ENCODE measurements at regions not wholly inside any gene's neighbourhood (a gene's known extent, or its start where the extent isn't known, plus 50 kb on each side); places are given as distances from the start of the nearest gene placed in this dataset.
A peak's percentile ranks its signal among the peaks of the same experiment; 100 is the strongest.
"Not testable (repeated sequence)": the region's sequence is repeated elsewhere in the genome, so short reads cannot be mapped to it uniquely, and the experiment has no call there.

DNA sequence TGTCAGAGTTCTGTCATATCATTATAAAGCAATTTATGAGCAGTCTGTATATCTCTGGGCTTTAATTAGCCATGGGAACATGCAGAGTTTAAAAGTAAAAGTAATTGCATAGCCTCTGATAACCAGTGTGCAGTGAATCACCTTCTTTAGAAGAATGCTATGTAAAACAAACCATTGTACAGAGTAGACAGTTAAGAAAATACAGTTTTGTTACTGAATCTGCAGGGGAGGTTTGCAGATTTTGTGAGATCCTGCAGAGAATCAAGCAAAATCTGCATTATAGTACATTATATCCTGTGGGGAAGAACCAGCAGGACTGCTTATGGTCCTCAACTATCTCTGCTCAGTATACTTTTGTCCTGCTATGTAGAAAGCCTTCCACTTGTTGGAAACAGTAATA lies 396.2 kb upstream of the NAALADL2 start:
- no peak for DNase-seq

DNA sequence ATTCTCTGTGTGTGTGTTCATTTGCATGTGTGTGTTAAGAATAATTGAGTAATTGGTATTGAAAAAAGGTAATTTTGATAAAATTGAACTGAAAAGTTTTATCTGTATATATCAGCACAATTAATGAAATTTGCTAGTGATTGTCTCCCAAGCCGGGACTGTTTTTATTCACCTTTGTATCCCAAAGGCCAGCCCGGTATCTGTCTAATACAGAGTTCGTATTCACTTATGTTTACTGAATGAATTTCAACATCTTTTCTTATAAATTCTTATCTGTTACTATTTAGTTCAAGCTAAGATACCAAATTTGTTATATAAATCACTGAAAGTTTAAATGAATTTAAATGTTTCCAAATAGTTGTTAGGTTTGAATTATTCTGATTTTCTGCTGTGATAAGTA lies 394.0 kb upstream of the NAALADL2 start:
- DNase-seq: no peak

DNA sequence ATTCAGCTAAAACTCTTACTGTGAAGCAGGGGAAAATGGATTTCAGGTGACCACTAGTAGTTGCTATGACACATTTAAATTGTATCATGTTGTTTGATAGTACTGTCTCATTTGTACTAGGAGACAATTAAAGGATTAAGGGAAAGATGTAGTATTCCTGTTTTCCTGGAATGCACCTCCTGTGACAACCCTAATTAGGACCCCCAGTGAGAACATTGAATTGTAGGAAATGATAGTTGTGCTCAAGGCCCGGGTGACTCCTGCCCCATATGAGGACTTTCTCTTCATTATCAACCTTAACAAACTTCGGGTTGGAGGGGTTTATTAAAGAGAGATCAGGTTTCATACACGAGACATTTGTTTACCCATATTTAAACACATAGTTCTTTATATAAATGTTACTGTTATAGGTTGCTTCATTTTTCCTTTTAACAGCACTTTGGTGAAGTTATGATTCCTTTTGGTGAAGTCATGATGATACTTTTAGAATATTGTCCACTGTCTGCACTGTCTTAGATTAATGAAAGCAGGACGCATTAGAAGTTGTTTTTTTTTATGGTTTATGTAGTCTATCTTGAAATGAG lies 392.6 kb upstream of the NAALADL2 start:
- no peak for DNase-seq

DNA sequence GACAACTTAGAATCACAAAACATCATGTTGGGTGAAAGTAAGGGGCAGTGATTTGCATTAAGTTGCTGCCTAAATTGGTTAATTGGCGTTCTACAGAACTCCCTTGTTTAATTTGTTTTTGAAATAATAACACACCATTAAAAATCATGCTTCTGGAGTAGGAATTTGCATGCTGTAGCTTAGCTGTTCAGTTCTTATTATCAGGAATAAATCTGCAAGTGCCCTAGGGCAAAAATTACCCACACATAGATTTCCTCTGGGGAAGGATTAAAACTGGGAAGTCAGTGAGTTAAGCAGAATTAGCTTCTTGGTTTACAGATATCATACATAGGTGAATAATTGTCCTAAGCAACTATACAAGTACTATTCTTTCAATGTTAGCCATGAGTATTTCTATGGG lies 381.6 kb upstream of the NAALADL2 start:
- no peak for DNase-seq

DNA sequence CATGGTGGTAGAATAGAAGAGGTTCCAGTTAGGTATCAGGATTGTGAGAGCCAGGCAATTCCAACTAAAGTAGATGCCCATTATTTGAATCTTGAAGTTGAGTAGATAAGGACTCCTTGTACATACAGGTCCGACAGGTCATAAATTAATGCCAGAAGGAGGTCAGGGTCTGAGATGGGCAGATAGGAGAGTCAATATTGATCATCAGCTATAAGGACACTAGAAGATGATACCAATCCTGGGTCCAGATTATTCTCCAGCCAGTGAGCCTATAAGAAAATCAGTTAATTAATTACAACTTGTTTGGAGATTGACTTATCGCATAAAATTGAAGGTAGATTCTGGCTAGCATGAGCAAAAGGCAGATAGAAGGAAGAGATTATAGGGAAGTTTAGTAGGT lies 378.4 kb upstream of the NAALADL2 start:
- DNase-seq: no peak

DNA sequence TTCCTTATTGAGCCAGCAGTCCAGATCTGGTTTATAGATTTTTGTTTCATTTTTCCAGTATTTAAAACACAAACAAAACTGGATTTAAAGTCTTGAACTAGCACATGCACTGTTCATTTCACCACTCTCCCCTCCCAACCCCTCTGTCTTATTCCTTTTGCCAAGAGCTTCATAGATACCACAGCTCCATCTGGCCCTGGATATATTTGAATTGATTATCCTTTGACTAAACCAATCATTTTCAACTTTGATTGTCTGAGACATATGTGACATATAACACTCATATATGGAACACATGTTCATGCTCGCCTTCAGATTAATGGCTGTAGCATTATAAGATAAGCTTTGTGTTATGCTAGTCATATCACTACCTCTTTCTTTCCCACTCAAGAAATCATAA lies 376.6 kb upstream of the NAALADL2 start:
- no peak for DNase-seq

DNA sequence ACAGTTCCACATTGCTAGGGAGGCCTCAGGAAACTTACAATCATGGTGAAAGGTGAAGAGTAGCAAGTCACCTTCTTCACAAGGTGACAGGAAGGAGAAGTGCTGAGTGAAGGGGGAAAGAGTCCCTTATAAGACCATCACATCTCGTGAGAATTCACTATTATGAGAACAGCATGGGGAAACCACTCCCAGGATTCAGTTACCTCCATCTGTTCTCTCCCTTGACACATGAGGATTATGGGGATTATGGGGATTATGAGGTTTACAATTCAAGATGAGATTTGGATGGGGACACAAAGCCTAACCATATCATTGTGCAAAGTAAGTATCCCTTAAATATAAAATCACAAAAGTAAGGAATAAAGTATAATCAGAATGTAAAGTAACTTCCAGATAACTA lies 375.9 kb upstream of the NAALADL2 start:
- DNase-seq: no peak

DNA sequence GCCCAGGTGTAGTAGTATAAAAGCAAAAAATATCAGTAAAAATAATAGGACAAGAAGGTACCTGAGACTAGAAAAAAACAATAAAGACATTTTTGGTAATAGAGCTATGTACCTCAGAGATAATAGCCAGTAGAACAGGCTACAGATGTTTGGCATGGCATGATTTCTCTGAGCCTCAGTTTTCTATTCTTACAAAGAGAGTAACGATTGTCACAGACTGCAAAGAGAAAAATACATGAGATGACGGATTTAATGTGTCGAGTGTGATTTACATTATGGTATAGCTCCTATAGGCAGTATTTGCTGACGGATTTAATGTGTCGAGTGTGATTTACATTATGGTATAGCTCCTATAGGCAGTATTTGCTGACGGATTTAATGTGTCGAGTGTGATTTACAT lies 375.3 kb upstream of the NAALADL2 start:
- not testable (repeated sequence) for DNase-seq

DNA sequence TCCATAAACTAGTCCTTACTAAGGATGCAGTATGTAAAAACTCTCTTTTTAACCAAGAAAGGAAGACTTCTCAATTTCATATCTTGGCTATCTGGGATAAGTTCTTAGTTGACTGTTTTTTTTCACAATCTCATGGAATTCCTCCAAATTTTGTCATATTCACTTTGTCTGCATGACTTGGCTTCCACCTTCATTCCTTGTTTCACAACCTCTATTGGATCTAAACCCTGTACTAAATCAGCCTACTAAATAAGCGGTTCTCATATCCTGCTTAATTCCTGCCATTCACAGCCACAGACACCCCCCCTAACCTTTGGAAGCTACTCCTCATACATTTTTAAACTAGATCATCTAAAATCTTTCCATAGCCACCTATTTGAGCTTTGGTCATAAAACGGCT lies 370.6 kb upstream of the NAALADL2 start:
- DNase-seq: peak; percentile 18

DNA sequence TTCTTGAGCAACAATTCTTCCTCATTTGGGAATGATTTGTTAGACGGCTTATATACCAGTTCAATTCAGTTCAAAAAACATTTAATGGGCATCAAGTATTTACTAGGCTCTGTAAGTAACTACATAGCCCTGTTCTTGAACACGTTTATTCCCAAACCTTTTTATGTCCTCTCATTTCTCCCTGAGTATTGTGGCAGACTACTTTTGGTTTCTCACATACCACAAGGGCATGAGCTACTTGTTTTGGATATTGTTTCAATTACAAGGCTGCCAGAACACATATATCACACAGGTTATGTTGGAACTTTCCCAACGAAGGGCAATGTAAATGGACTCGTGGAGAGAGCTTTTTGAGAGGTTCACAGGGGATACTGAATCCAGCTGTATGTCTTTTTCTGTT lies 363.8 kb upstream of the NAALADL2 start:
- DNase-seq: peak; percentile 51

DNA sequence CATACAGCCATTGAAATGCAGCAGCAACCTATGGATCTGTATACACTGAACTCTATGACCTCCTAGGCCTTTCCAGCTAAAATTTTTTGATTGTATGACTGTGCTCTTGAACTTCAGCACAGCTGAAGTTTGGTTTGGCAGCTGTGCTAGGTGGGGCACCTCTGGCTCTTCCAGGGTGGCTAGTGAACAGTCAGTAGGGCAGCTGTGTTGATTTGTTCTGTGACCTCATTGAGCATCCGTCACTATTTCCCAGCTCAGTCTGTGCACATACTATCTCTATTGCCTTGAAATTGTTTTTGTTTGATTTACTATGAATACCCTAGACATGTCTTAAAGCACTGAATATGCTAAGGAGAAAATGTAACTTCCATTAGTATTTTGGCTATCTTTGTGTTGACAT lies 363.2 kb upstream of the NAALADL2 start:
- DNase-seq: peak; percentile 18

DNA sequence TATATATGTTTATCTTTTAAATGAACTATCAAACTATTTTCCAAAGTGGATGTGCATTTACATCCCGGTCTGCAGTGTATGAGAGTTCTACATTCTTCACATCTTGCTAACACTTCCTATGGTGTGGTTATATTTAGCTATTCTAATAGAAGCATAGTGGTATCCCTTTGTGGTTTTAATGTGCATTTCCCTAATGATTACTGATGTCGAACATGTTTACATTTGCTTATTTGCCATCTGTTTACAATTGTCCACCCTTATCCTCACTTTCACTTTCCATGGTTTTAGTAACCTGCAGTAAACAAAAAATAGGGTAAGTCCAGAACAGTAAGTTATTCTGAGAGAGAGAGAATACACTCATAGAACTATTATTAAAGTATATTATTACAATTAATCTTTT lies 360.5 kb upstream of the NAALADL2 start:
- DNase-seq: peak; percentile 64

DNA sequence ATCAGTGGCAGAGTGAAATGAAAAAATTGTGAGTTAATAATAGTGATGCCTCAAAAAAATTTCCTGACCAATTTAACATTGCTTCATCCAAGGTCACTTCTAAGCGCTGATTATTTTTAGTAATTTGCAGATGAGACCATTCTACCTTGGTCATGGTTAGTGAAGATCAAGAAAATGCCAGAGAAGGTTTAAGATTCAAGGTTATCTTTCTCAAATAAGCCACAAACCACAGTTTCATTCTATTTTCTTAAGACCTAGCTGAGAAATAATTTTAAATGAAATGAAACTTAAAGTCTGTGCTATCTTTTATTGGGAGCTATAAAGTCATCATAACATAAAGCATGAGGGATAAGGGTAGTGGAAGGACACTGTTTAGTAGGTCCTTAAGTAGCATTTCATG lies 353.9 kb upstream of the NAALADL2 start:
- DNase-seq: no peak

DNA sequence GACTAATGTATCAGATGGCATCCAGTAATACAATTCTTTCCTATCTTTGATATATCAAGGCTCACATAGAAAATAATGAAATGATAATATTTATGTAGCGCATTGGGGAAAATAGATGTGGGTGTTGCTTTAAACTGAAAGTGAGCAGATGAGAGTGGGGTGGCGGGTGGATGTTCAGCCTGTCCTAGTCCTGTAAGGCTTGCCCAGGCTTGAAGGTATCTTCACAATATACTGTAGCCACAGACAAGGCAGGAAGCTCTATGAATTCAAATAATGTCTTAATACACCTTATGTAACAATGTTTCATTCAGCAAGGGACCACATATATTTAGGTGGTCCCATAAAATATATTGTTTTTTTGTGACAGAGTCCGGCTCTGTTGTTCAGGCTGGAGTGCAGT lies 334.9 kb upstream of the NAALADL2 start:
- DNase-seq: no peak

DNA sequence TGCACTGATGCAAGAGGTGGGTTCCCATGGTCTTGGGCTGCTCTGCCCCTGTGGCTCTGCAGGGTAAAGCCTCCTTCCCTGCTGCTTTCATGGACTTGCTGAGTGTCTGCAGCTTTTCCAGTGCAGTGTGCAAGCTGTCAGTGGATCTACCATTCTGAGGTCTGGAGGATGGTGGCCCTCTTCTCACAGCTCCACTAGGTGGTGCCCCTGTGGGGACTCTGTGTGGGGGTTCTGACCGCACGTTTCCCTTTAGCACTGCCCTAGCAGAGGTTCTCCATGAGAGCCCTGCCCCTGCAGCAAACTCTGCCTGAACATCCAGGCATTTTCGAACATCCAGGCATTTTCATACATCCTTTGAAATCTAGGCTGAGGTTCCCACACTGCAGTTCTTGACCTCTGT lies 329.8 kb upstream of the NAALADL2 start:
- no peak for DNase-seq

DNA sequence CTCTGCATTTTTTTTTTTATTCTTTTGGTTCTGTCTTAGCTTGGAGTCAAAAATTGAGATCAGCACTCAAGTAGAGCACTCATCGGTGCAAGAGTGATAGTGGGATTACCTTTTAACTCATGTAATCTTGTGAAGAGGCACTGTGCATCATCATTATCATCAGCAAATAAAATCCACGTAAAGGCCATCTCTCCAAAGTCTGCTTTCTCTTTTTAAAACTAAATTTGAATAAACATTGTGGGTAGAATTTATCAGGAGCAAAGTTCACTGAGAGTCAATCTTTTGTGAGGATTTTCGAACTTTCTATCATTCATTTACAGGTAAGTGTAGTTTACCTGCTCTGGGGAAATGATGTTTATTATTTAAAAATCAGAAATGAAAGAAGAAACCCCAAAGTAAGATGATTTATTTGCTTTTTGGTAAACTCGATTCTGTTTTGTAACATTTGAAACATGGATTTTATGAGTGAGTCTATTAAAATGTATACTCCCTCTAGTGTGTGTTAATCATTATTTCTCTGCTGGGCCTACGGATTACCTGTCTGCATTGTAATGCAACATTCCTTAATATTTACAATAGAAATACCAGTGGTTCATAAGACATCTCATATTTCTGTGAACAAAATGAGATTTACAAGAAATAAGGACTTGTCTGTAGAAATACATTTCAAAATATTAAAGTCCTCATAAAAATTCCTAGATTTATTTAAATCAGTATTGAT lies 327.7 kb upstream of the NAALADL2 start:
- DNase-seq: no peak

DNA sequence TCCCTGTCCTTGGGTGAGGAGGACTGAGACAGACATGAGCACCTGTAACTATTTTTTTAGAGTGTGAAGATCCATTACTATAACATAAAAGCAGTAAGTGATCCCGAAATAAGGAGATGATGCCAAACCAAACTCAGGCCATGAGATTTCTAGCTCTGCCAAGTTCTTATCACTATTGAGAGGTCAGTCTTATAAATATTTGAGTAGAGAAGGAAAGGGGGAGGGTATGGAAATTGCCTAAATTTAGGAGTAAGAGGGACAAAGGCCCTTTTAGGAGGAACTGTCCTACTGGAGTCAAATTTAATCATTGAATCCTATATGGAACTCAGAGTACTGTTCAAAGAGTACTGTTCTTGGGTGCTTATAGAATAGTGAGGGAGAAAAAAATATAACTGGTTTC lies 326.9 kb upstream of the NAALADL2 start:
- DNase-seq: no peak

DNA sequence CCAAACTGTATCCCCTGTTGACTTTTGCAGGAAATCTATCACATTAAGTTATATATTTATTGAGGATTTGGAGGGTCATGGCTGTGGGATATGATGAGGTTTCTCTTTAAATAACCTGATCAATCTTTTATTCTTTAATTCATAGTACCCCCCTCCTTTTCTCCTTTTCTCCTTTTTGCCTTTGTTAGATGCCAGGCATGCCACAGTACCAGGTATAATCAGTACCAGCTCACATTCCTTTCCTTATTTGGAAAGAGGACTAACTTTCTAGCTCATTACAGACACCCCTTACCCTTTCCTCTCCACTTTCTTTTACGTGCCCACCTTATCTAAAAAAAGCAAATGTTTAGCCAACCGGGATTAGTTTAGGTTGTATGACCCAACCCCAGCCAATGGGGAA lies 326.4 kb upstream of the NAALADL2 start:
- no peak for DNase-seq

DNA sequence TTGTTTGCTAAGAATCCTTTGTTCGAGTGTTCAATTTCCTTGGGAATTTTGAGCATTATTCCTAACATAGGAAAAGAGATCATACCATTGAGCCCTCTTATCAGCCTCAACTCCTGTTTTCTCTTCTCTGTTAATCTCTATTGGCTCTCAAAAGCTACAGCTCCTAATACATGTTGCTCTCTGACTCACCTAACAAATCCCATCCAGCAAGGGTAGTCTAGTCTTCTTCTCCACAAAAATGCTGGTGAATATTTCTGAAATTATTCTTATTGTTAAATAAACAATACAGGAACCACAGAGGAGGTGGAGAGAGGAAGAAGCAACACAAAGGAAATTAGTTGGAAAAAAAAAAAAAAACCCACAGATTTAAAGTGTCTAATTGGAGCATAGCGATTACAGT lies 325.8 kb upstream of the NAALADL2 start:
- peak; percentile 89 for DNase-seq

DNA sequence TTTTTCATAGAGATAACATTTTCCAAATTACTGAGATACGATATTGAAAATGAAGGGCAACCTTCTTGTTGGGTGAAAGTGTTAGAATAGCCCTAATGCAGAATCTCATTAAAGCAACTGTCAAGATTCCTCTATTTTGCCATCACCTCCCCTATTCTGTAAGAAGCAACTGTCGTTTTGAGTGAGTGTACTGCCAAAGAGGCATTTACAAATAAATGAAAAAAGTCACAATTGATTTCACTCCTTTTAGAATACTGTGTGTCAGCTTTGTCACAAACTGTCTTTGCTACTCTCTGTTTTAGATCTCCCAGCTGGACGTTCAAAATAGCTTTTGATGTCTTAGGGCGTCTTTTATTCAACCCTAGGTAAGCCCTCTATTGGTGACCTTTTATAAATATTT lies 322.8 kb upstream of the NAALADL2 start:
- DNase-seq: no peak

DNA sequence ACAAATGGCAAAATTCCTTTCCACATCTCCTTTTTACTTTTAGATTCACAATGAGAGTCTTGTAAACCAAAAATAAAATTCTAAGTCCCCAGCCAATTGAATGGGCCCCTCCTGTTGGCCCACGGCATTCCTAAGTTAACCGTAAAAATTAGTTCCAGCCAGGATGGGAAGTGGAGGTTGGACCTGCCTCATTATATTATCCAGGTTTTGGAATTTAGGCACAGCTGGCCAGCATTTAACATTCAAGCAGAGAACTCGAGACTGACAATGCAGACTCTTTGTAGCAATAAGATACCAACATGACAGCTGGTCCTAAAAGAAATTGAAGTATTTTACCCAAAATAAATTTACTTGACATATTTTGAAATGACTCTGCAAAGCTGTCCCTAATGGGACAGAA lies 321.0 kb upstream of the NAALADL2 start:
- no peak for DNase-seq

DNA sequence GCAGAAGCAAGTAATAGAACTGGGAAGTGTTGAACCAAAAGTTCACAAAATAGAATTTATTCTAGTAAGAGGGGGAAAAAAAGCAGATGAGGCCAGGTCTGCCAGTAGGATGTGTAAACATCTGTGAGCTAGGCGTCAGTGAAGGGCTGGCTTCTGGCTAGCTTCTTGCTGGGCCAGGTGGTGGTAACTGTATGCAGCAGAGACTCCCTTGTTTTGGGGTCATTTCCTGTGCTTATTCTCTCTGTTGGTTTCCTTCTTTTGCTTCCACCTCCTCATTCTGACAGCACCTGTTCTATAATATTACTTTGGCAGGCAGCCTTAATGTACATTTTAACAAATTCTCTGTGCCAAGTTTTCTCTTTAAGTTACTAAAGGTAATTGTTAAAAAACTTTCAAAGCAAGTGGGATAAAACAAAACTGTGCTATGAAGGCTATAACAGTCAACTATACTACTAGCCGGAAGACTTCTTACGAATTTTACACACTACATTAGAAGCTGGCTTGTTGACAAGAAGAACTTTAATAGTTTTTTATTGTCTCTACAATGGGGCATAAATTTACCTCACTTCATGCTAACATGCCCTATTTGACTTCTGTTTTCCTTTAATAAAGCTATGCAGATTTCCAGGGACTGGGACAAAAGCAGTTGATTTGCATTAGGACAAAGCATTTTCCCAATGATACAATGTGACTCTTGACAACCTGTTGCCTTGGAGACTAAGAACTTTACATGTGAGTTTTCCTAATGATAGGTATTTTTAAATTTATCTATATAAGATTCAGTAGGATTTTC lies 318.8 kb upstream of the NAALADL2 start:
- DNase-seq: no peak

DNA sequence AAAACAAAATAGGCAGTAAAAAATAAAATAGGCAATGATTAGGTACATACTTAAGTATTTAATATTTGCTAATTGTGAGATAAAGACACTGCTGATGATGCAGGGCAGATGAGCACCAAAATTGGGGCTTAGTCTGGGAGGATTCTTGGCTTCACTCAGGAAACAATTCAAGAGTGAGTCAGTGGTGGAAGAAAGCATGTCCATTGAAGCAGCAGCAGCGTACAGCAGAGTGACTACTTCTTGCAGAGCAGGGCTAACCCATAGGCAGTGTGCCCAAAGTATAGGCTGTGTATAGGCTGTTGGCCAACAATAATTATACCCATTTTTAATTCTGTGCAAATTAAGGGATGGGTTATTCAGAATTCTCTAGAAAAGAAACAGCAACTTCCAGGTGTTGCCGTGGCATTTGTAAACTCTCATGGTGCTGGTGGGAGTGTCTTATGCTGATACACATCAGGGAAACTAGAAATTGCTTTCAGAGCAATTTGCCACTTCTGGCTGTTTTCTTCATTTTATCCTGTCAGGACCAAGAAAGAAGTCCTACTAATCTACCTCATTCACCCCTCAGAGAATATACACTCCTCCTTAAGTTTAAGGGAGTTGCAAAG lies 317.3 kb upstream of the NAALADL2 start:
- DNase-seq: peak; percentile 49

Measured in fibroblast of skin of right biceps (primary cell).